SH-SY5Y (cell line): ENCODE measurements at regions not wholly inside any gene's neighbourhood (a gene's known extent, or its start where the extent isn't known, plus 50 kb on each side); places are given as distances from the start of the nearest gene placed in this dataset.

Source experiments
- GATA2 ChIP-seq: IDR thresholded peaks from 2 replicates; pipeline ENCODE4 v1.6.1; 2011; ENCODE audit warnings: mild to moderate bottlenecking, low read depth, low read length
- GATA3 ChIP-seq: IDR thresholded peaks from 2 replicates; pipeline ENCODE4 v1.6.1; 2011; ENCODE audit warnings: low read depth, mild to moderate bottlenecking, low read length, moderate library complexity

DNA sequence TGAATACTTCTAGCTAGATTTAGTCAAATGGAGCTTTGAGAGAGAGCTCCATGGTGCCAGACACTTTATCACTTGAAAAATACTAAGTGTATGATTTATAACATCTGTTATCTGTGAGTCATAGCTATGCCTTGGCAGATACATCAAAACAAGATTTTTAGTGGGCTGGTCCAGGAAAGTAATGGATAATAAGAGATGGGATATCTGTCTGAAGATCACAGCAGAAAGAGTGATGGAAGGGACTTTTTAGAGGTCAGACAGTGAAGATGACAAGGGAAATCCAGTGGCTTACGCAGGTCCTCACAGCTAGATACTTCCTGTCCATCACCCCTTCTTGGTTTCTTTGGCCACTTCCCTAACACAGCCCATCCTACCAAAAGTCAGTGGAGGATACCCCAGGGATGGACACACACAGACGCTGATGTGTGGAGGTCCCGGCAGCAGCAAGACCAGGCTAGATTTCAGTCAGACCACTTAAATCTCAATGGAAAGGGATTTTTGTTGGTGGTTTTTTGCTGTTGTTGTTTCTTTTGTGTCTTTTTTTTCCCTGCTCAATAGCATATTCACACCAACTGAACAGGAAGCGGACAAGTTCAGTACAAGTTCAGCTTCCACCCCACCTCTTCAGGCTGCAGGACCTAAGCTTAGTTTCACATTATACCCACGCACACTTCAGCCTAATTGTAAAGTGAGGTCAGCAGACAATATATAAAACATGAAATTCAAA is 209.3 kb downstream of the ALDH8A1 start:
- TF ChIP-seq GATA3 (0 out of 2 replicates have a peak, but pooled peaks have one; percentile 14), GATA2 (peak; percentile 47; the same call in 1 of the 2 replicates)

DNA sequence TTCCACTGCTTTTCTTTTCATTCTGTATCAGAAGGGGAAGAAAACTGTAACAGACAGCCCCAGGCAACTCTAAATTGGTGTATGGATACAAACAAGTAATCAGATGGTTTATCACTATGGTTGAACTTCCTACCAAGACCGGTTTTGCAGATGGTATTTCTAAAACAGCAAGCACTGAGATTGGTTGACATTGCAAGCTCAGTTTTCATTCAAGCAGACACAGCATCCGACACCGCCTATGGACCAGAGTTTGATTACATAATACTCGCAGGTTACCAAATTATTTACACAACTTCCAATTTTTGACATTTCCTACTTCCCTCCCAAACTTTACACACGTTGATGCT is 209.9 kb downstream of the ALDH8A1 start:
- no peak for TF ChIP-seq GATA3
- TF ChIP-seq GATA2, result no peak

- TF ChIP-seq GATA3 (no peak), GATA2 (no peak)
Observed at GRCh38 chr6:134739299-134740026, 210.4 kb downstream of the ALDH8A1 start.

DNA sequence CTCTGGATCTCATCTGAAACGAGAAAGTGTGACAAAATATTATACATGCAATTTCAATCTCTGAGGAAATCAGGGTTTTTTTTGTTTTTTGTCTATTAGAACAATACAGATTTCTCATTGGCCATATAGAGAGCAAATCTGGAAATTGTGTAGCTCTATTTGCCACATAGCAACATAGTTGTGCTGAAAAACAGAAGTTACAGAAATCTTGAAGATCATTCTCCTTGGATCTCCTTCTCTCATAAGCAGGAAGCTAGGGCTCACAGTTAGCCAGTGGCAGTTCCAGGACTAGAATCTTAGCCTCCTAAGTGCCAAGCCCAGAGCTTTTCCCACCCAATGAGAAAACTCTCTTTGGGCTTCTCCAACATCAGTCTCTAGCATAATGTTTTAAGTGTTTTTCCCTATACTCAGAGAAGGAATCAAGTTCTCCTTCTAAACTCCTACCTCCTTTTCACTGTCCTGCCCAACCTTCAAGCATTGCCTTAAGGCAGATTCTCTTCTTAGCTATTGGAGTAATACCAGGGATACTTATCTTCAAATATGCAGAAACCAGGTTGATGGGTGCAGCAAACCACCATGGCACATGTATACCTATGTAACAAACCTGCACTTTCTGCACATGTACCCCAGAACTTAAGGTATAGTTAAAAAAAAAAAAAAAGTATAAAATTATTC is 211.6 kb downstream of the ALDH8A1 start:
- TF ChIP-seq GATA3, result no peak
- no peak for TF ChIP-seq GATA2

- TF ChIP-seq GATA2, result no peak
- no peak for TF ChIP-seq GATA3
Observed at GRCh38 chr6:134735461-134735860, 214.4 kb downstream of the ALDH8A1 start.

- TF ChIP-seq GATA3 (no peak), GATA2 (no peak)
Observed at GRCh38 chr6:134734312-134734869, 215.5 kb downstream of the ALDH8A1 start.

DNA sequence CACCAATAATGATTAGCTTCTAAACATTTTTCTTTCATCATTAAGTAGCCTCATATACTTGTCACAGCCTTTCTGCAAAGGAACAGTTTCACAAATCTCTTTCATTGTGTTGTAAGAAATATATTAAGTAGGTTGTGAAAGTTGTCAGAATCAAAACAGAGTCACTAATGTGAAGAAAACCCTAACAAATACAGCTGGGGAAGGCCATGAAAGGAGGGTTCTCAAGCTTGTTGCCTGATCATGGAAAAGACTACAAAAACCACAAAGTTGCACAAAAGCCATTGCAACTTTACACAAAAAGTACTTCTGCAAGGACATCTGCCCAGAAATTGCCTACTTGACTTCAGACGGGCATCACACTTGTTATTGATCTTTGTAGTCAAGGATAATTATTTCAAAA is 216.1 kb downstream of the ALDH8A1 start:
- TF ChIP-seq GATA3 (no peak), GATA2 (no peak)

- TF ChIP-seq GATA3, result no peak
- no peak for TF ChIP-seq GATA2
Observed at GRCh38 chr6:134732763-134733162, 217.1 kb downstream of the ALDH8A1 start.

- TF ChIP-seq GATA3, result no peak
- no peak for TF ChIP-seq GATA2
Observed at GRCh38 chr6:134731615-134732014, 218.3 kb downstream of the ALDH8A1 start.

DNA sequence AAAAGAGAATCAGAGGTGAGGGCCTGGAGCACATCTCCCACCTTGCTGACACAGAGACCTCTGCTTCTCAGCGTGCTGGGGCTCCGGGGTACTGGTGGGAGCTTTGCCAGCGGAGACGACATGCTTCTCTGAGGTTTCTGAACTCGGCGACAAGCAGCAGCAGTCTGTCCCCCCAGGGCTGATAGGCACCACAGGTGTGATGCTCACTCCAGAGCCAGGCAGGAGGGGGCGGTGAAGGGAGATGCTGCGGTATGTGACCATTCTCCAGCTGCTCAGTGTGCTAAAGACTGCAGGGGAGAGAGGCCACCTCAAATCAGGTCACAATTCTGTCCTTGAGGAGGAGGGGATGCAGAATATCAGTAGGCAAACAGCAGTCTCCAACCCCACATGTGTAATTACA is 219.9 kb downstream of the ALDH8A1 start:
- TF ChIP-seq GATA3, result no peak
- no peak for TF ChIP-seq GATA2

- no peak for TF ChIP-seq GATA3
- no peak for TF ChIP-seq GATA2
Observed at GRCh38 chr6:134729561-134729960, 220.3 kb downstream of the ALDH8A1 start.

- TF ChIP-seq GATA3 (no peak), GATA2 (no peak)
Observed at GRCh38 chr6:134727081-134727480, 222.8 kb downstream of the ALDH8A1 start.

DNA sequence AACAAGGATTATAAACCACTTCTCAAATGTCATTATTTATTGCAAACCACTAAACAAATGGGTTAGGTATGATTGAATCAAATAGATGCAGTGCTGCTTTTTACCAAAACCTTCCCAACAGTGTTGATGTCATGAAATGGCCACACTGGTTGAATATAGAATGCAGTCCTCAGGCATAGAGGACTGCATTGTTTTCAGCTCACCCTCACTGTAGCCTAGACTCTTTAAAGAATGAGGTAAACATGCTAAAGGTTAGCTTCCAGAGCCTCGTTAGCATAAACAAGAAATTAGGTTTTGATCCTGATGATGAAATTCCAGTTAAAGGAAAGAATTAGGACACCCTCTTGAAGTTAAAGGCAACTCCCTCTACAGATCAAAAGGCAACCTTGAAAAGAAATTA is 224.3 kb downstream of the ALDH8A1 start:
- no peak for TF ChIP-seq GATA3
- TF ChIP-seq GATA2, result no peak

DNA sequence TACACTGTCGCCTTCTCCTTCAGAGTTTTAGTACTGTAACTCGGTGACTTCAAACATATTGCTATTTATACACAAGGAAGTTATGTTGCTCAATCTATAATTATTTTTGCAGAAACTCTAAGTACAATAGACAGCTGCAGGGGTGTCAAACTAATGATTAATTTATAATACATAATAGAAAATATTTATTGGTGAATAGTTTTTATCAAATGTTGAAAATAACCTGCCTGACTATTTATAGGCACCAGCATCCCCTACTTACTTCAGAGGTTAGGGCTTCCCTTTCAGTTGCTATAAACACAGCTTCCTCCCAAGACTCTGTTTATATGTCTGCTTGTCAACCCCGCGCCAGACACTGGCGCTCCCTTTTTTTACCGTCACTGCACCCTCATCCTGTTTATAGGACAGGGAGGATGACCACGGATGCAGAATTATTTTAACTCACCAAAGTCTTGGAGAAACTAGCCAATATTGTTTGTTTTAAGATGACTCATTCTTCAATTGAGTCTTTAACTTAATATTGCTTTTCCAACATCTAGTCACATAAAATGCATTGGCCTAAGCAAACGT is 225.0 kb downstream of the ALDH8A1 start:
- TF ChIP-seq GATA2 (no peak), GATA3 (no peak)
